GM06990 (cell line): ENCODE measurements at regions not wholly inside any gene's neighbourhood (a gene's known extent, or its start where the extent isn't known, plus 50 kb on each side); places are given as distances from the start of the nearest gene placed in this dataset.

Experiments used
- DNase-seq: peaks from one replicate; pipeline ENCODE4 v3.0.0-alpha.2; 2011; ENCODE audit not compliant: insufficient read length; ENCODE audit errors: extremely low read depth
- H3K27me3 ChIP-seq: replicated peaks from 2 replicates; pipeline ENCODE4 v1.6.0; 2011; ENCODE audit warnings: low read length; ENCODE audit not compliant: control insufficient read depth, insufficient read depth
- H3K36me3 ChIP-seq: 2 replicates; pipeline ENCODE4 v1.5.1; 2011; ENCODE audit warnings: low read length; ENCODE audit not compliant: control insufficient read depth, insufficient read depth
- H3K4me3 ChIP-seq: replicated peaks from 2 replicates; pipeline ENCODE4 v1.5.1; 2011; ENCODE audit warnings: low read depth, mild to moderate bottlenecking, control low read depth, low read length
- CTCF ChIP-seq: IDR thresholded peaks from 2 replicates; pipeline ENCODE4 v1.5.1; 2011; ENCODE audit warnings: low read length, control low read depth, mild to moderate bottlenecking, inconsistent platforms; ENCODE audit not compliant: insufficient read depth, poor library complexity, severe bottlenecking

DNA sequence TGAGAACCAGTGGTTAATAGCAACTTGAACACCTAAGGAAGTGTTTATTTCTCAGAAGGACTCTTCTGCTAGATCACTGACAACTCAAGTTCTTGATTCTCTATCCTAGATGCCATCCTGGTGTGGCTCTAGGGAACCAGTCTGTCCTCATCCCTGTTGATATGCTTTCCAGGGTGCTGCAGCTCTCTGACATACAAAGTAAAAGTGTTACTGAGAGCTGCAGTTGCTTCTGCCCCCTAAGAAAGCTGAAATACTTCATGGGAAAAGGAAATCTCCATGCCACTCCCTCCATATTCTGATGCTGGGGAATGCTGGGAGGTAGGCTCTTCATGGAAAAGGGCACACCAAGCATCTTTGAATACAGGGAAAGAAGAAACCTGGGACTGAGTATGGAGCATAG, 168.1 kb downstream of the KLF6 start:
- Histone ChIP-seq H3K27me3 (no peaks in the 10 kb centered on the region), H3K4me3 (no peak overlapping the region), H3K36me3 (no peaks in the 10 kb centered on the region)
- TF ChIP-seq CTCF, result no peak
- no peak for DNase-seq

- Histone ChIP-seq H3K4me3 (no peak overlapping the region), H3K36me3 (no peaks in the 10 kb centered on the region), H3K27me3 (no peaks in the 10 kb centered on the region)
- TF ChIP-seq CTCF, result no peak
- no peak for DNase-seq
Measured at GRCh38 chr10:3613318-3613717, 171.7 kb downstream of the KLF6 start.

GRCh38 chr10:3612183-3613001, 172.6 kb downstream of the KLF6 start:
- H3K4me3 ChIP-seq, result no peak overlapping the region
- TF ChIP-seq CTCF, result no peak
- no peaks in the 10 kb centered on the region for H3K36me3 ChIP-seq
- DNase-seq, result no peak
- no peaks in the 10 kb centered on the region for H3K27me3 ChIP-seq

GRCh38 chr10:3606309-3606708, 178.7 kb downstream of the KLF6 start:
- Histone ChIP-seq H3K27me3 (no peaks in the 10 kb centered on the region), H3K36me3 (no peaks in the 10 kb centered on the region), H3K4me3 (no peak overlapping the region)
- TF ChIP-seq CTCF, result no peak
- DNase-seq, result no peak

DNA sequence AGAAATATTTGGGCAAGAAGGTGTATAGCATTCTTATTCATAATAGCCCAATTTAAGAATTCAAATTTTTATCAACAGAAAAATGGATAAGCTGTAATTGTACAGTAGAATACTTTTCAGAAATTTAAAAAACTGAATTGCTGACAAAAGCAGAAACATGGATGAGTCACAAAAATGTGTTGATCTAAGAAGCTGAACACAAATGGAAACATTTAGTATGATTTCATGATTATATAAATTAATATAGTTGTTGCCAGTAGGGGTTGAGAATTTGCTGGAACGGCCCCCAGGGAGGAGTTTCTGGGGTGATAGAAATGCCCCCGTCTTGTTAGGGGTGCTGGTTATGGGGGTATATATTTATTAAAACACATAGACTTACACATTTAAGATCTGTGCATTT, 179.1 kb downstream of the KLF6 start:
- H3K36me3 ChIP-seq, result no peaks in the 10 kb centered on the region
- no peaks in the 10 kb centered on the region for H3K27me3 ChIP-seq
- no peak for DNase-seq
- no peak for TF ChIP-seq CTCF
- no peak overlapping the region for H3K4me3 ChIP-seq

GRCh38 chr10:3595736-3596135, 189.3 kb downstream of the KLF6 start:
- Histone ChIP-seq H3K36me3 (no peaks in the 10 kb centered on the region), H3K4me3 (no peak overlapping the region), H3K27me3 (no peaks in the 10 kb centered on the region)
- no peak for TF ChIP-seq CTCF
- DNase-seq, result no peak
